ENCODE measurements at regions not wholly inside any gene's neighbourhood (a gene's known extent, or its start where the extent isn't known, plus 50 kb on each side); places are given as distances from the start of the nearest gene placed in this dataset.

DNA sequence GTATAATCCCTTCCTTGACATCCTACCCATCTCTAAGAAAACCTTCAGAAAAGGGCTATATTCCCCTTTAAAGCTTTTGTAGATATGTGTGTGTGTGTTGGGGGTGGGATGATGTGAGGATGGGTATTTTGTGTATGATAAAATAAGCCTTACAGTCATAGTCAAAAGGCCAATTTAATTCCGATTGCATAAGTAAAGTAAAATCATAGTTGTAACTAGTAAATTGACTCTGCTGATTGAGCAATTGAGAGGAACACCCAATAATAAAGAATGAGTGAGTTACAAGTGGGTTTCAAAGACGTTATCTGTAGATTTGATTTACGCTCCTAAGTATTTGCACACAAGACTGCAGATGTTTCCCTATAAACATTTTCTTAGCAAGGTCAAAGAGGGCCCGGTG is 71.3 kb upstream of the ITPRID1 start:
- TF ChIP-seq, protein P1, sequence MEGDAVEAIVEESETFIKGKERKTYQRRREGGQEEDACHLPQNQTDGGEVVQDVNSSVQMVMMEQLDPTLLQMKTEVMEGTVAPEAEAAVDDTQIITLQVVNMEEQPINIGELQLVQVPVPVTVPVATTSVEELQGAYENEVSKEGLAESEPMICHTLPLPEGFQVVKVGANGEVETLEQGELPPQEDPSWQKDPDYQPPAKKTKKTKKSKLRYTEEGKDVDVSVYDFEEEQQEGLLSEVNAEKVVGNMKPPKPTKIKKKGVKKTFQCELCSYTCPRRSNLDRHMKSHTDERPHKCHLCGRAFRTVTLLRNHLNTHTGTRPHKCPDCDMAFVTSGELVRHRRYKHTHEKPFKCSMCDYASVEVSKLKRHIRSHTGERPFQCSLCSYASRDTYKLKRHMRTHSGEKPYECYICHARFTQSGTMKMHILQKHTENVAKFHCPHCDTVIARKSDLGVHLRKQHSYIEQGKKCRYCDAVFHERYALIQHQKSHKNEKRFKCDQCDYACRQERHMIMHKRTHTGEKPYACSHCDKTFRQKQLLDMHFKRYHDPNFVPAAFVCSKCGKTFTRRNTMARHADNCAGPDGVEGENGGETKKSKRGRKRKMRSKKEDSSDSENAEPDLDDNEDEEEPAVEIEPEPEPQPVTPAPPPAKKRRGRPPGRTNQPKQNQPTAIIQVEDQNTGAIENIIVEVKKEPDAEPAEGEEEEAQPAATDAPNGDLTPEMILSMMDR (IDR thresholded peaks at IDR 0.05) = no peak
- TF ChIP-seq POLR2A (IDR thresholded peaks at IDR 0.05) (no peak), POLR2AphosphoS5 (IDR thresholded peaks at IDR 0.05) (no peak), EP300 (IDR thresholded peaks at IDR 0.05) (no peak)
